H1 (cell line): ENCODE measurements at regions not wholly inside any gene's neighbourhood (a gene's known extent, or its start where the extent isn't known, plus 50 kb on each side); places are given as distances from the start of the nearest gene placed in this dataset.
A peak's percentile ranks its signal among the peaks of the same experiment; 100 is the strongest.

Source experiments
- CBX8 ChIP-seq: fragments of 300-800, 300-1000 bp; sonication (generic); IDR thresholded peaks from 2 replicates; pipeline ENCODE4 v1.7.1; 2016; ENCODE audit warnings: low read depth, low read length, borderline replicate concordance
- GTF2F1 ChIP-seq: IDR thresholded peaks from 2 replicates; pipeline ENCODE4 v1.6.1; 2012; ENCODE audit warnings: low read depth, low read length, improper control_type of control experiment, borderline replicate concordance
- JUN ChIP-seq: IDR thresholded peaks from 2 replicates; pipeline ENCODE4 v1.6.1; 2011; ENCODE audit warnings: low read depth, mild to moderate bottlenecking, improper control_type of control experiment, low read length
- MAFK ChIP-seq: IDR thresholded peaks from 2 replicates; pipeline ENCODE4 v1.6.1; 2012; ENCODE audit warnings: low read depth, mild to moderate bottlenecking, improper control_type of control experiment, low read length
- NANOG ChIP-seq: IDR thresholded peaks from 2 replicates; pipeline ENCODE4 v1.6.1; 2011; ENCODE audit warnings: low read length, low read depth, mild to moderate bottlenecking, inconsistent platforms; ENCODE audit not compliant: insufficient read depth, poor library complexity, severe bottlenecking
- POLR2AphosphoS5 ChIP-seq: IDR thresholded peaks from 2 replicates; pipeline ENCODE4 v1.6.1; 2011; ENCODE audit warnings: low read depth, low read length
- RAD21 ChIP-seq, 2 experiments: IDR thresholded peaks in 1 of 2; conservative IDR thresholded peaks in 1 of 2; 2 replicates each; pipeline ENCODE4 v1.6.1; 2011; ENCODE audit warnings: low read depth in 2 of 2, low read length in 2 of 2, improper control_type of control experiment in 1 of 2, inconsistent platforms in 1 of 2, mild to moderate bottlenecking in 1 of 2, moderate library complexity in 1 of 2
- RNF2 ChIP-seq: fragments of 200-900, 300-1000 bp; sonication (generic); IDR thresholded peaks from 2 replicates; pipeline ENCODE4 v1.7.1; 2016; ENCODE audit warnings: borderline replicate concordance, low read depth, mild to moderate bottlenecking, antibody characterized with exemption, low read length; ENCODE audit not compliant: poor library complexity, severe bottlenecking; ENCODE audit errors: missing control alignments
- SAP30 ChIP-seq: fragments of 300-600 bp; sonication (generic); IDR thresholded peaks from 2 replicates; pipeline ENCODE4 v1.7.1; 2012; ENCODE audit warnings: low read length, moderate library complexity, mild to moderate bottlenecking, inconsistent platforms; ENCODE audit not compliant: insufficient read depth, insufficient replicate concordance
- SP4 ChIP-seq: IDR thresholded peaks from 2 replicates; pipeline ENCODE4 v1.6.1; 2012; ENCODE audit warnings: low read length, inconsistent platforms
- SUZ12 ChIP-seq: fragments of 200-600 bp; sonication (generic); IDR thresholded peaks from 2 replicates; pipeline ENCODE4 v1.6.1; 2012; ENCODE audit warnings: mild to moderate bottlenecking, inconsistent platforms, low read length, moderate library complexity, mixed read lengths
- TAF1 ChIP-seq: IDR thresholded peaks from 2 replicates; pipeline ENCODE4 v1.6.1; 2011; ENCODE audit warnings: mild to moderate bottlenecking, low read depth, low read length
- TAF7 ChIP-seq: optimal IDR thresholded peaks from 2 replicates; pipeline ENCODE3; 2011; ENCODE audit warnings: low read depth, mild to moderate bottlenecking, inconsistent platforms, low read length, moderate library complexity, borderline replicate concordance
- TBP ChIP-seq: IDR thresholded peaks from 2 replicates; pipeline ENCODE4 v1.6.1; 2011; ENCODE audit warnings: low read depth, low read length, improper control_type of control experiment
- TEAD4 ChIP-seq: IDR thresholded peaks from 2 replicates; pipeline ENCODE4 v1.6.1; 2012; ENCODE audit warnings: low read depth, low read length, inconsistent platforms, mixed read lengths
- TF ChIP-seq, protein P1 (sequence below): IDR thresholded peaks from 2 replicates; pipeline ENCODE4 v1.6.1; 2012; ENCODE audit warnings: low read length, inconsistent platforms
- TF ChIP-seq, protein P2 (sequence below): IDR thresholded peaks from 2 replicates; pipeline ENCODE4 v1.6.1; 2011; ENCODE audit warnings: low read length, improper control_type of control experiment
- TF ChIP-seq, protein P3 (sequence below): IDR thresholded peaks from 2 replicates; pipeline ENCODE4 v1.6.1; 2012; ENCODE audit warnings: inconsistent platforms
- TF ChIP-seq, protein P4 (sequence below), 3 experiments: IDR thresholded peaks; 1 replicate in 2 of 3; 2 replicates in 1 of 3; pipeline versions ENCODE4 v1.5.1 to v1.6.1; 2011; ENCODE audit warnings: low read length in 3 of 3, mild to moderate bottlenecking in 3 of 3, inconsistent platforms in 2 of 3, low read depth in 1 of 3, moderate library complexity in 1 of 3; ENCODE audit not compliant: insufficient read depth in 1 of 3; ENCODE audit errors: control extremely low read depth in 1 of 3

DNA sequence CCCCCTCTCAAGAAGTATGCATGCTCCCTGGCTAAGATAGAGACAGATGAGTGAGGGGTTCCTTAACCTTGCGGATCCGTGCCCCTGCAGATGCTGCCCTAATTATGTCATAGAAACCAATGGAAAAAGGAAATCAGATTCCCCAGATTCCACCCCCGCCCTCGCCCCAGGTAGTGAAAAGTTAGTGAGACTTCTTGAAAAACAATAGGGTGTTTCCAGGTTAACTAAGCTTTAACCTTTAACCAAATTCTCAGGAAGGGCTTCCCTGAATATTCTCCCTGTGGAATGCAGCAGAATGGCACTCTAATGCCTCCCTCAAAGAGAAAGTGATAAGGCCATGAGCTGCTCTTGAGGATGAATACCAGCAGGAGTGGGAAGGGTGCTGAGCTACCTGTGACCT, 116.0 kb upstream of the RANBP3L start (continued):
- TF ChIP-seq, protein P1, sequence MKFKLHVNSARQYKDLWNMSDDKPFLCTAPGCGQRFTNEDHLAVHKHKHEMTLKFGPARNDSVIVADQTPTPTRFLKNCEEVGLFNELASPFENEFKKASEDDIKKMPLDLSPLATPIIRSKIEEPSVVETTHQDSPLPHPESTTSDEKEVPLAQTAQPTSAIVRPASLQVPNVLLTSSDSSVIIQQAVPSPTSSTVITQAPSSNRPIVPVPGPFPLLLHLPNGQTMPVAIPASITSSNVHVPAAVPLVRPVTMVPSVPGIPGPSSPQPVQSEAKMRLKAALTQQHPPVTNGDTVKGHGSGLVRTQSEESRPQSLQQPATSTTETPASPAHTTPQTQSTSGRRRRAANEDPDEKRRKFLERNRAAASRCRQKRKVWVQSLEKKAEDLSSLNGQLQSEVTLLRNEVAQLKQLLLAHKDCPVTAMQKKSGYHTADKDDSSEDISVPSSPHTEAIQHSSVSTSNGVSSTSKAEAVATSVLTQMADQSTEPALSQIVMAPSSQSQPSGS, result peak; percentile 81
- TF ChIP-seq POLR2AphosphoS5 (peak; percentile 66; the same call in 1 of the 2 replicates), RAD21 (IDR thresholded peaks at IDR 0.05 in 1 of 2, conservative IDR thresholded peaks at IDR 0.05 in 1 of 2; ENCODE audit: low read depth in 2 of 2, low read length in 2 of 2) (peak; percentile 18 to 25; a peak in 3 of 4 replicates), GTF2F1 (no peak), SAP30 (no peak), TAF7 (no peak), TEAD4 (peak; percentile 92; the same call in 1 of the 2 replicates), MAFK (no peak), RNF2 (no peak), SUZ12 (no peak), CBX8 (no peak), NANOG (peak; percentile 74), JUN (no peak), SP4 (no peak), TBP (no peak), TAF1 (no peak)
- TF ChIP-seq, protein P2, sequence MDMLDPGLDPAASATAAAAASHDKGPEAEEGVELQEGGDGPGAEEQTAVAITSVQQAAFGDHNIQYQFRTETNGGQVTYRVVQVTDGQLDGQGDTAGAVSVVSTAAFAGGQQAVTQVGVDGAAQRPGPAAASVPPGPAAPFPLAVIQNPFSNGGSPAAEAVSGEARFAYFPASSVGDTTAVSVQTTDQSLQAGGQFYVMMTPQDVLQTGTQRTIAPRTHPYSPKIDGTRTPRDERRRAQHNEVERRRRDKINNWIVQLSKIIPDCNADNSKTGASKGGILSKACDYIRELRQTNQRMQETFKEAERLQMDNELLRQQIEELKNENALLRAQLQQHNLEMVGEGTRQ, result no peak
- TF ChIP-seq, protein P3, sequence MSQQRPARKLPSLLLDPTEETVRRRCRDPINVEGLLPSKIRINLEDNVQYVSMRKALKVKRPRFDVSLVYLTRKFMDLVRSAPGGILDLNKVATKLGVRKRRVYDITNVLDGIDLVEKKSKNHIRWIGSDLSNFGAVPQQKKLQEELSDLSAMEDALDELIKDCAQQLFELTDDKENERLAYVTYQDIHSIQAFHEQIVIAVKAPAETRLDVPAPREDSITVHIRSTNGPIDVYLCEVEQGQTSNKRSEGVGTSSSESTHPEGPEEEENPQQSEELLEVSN, result no peak
- TF ChIP-seq, protein P4, sequence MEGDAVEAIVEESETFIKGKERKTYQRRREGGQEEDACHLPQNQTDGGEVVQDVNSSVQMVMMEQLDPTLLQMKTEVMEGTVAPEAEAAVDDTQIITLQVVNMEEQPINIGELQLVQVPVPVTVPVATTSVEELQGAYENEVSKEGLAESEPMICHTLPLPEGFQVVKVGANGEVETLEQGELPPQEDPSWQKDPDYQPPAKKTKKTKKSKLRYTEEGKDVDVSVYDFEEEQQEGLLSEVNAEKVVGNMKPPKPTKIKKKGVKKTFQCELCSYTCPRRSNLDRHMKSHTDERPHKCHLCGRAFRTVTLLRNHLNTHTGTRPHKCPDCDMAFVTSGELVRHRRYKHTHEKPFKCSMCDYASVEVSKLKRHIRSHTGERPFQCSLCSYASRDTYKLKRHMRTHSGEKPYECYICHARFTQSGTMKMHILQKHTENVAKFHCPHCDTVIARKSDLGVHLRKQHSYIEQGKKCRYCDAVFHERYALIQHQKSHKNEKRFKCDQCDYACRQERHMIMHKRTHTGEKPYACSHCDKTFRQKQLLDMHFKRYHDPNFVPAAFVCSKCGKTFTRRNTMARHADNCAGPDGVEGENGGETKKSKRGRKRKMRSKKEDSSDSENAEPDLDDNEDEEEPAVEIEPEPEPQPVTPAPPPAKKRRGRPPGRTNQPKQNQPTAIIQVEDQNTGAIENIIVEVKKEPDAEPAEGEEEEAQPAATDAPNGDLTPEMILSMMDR (IDR thresholded peaks at IDR 0.05; ENCODE audit: control extremely low read depth in 1 of 3, insufficient read depth in 1 of 3, low read depth in 1 of 3, low read length in 3 of 3), result no peak
